ENCODE measurements at regions not wholly inside any gene's neighbourhood (a gene's known extent, or its start where the extent isn't known, plus 50 kb on each side); places are given as distances from the start of the nearest gene placed in this dataset.

DNA sequence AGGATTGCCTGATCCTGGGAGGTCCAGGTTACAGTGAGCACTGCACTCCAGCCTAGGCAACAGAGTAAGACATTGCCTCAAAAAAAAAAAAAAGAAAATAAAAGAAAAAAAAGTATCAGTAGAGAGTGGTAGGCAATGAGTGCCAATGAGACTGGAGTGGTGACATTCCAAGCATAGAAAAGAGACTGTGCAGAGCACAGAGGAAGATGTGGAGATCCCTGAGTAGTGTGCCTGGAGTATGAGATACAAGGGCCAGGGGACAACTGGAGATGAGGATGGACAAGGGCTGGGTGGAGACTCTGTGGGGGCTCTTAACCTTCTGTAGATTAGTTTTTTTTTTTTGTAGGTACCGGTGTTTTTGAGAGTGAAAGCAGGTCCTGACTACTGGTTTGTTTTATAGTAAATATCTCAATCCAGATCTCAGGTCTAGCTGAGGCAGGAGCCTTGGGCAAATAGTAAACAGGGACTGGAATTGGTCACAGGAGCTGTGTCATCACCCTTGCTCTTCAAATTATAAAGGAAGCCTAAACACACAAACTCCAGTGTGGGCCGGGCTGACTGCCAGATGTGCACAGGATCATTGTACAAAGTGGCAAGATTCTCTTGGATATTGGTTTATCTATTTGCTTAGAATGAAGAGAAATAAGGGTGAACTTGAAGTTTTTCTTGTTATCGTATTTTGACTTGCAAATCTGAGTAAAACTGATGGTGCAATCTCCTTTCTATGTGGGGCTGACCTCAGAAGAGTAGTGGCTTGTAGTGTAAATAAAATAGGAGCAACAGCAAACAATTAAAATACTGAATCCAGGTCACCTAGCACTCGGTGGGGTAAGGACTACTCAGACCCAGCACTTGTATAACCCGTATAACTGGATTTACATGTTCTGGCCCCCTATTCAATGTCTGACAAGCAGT is 144.9 kb downstream of the SOX4 start:
- TF ChIP-seq, protein P1, sequence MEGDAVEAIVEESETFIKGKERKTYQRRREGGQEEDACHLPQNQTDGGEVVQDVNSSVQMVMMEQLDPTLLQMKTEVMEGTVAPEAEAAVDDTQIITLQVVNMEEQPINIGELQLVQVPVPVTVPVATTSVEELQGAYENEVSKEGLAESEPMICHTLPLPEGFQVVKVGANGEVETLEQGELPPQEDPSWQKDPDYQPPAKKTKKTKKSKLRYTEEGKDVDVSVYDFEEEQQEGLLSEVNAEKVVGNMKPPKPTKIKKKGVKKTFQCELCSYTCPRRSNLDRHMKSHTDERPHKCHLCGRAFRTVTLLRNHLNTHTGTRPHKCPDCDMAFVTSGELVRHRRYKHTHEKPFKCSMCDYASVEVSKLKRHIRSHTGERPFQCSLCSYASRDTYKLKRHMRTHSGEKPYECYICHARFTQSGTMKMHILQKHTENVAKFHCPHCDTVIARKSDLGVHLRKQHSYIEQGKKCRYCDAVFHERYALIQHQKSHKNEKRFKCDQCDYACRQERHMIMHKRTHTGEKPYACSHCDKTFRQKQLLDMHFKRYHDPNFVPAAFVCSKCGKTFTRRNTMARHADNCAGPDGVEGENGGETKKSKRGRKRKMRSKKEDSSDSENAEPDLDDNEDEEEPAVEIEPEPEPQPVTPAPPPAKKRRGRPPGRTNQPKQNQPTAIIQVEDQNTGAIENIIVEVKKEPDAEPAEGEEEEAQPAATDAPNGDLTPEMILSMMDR (IDR thresholded peaks at IDR 0.05) = no peak
- no peaks in the 10 kb centered on the region for H3K9me3 ChIP-seq
- H3K4me1 ChIP-seq = peaks cover 0 to 10% (median 2%) of the 10 kb centered on the region in 4 donors
- H3K27ac ChIP-seq = no peak overlapping the region
- no peak for DNase-seq
- H3K4me3 ChIP-seq = no peak overlapping the region
- H3K36me3 ChIP-seq = no peaks in the 10 kb centered on the region
- H3K27me3 ChIP-seq = no peaks in the 10 kb centered on the region
- intact Hi-C loops (cut with DNase I; ENCODE audit: low total_unique reads) = no loop called here

DNA sequence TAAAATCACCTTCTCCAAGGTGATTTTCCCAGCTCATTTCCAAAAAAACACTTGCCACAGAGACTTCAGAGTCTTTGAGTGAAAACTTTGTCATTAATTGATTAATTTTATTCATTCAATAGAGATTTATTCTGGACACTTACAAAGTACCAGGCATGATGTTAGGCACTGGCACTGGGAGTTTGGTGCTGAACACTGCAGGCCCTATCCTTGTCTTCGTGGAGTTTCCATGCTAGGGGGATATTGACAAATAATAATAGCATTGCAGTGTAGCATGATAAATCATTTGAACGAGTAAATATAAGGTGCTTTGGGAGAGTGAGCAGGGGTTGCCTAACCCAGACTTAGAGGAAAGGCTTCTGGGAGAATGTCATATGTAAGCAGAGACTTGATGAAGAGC is 145.7 kb downstream of the SOX4 start:
- Histone ChIP-seq H3K4me1 (peaks cover 0 to 10% (median 2%) of the 10 kb centered on the region in 4 donors), H3K27ac (no peak overlapping the region), H3K27me3 (no peaks in the 10 kb centered on the region), H3K4me3 (no peak overlapping the region), H3K9me3 (no peaks in the 10 kb centered on the region), H3K36me3 (no peaks in the 10 kb centered on the region)
- TF ChIP-seq, protein P1 (IDR thresholded peaks at IDR 0.05) = no peak
- no peak for DNase-seq
- intact Hi-C loops (cut with DNase I; ENCODE audit: low total_unique reads) = no loop called here

DNA sequence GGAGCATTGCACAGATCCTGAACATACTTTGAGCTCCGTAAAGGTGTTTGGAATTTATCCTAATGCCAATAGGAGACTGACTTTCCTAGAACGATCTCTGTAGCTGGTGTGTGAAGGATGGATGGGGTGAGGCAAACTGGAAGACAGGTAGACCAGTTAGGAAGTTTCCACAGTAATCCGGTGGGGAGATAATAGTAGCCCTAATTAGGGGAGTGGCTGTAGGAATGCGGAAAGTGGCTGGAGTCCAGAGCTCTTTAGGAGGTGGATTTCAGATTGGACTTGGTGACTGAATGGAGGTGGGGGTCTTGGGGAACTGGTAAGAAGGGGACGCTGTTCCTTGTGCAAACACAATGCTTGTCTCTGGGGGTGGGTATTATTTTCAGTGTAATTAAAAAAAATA is 146.3 kb downstream of the SOX4 start:
- TF ChIP-seq, protein P1 (IDR thresholded peaks at IDR 0.05) = no peak
- no peak overlapping the region for H3K27ac ChIP-seq
- H3K36me3 ChIP-seq = no peaks in the 10 kb centered on the region
- no peak for DNase-seq
- intact Hi-C loops (cut with DNase I; ENCODE audit: low total_unique reads) = no loop called here
- H3K9me3 ChIP-seq = no peaks in the 10 kb centered on the region
- H3K4me1 ChIP-seq = peaks cover 0 to 10% (median 2%) of the 10 kb centered on the region in 4 donors
- H3K4me3 ChIP-seq = no peak overlapping the region
- no peaks in the 10 kb centered on the region for H3K27me3 ChIP-seq

DNA sequence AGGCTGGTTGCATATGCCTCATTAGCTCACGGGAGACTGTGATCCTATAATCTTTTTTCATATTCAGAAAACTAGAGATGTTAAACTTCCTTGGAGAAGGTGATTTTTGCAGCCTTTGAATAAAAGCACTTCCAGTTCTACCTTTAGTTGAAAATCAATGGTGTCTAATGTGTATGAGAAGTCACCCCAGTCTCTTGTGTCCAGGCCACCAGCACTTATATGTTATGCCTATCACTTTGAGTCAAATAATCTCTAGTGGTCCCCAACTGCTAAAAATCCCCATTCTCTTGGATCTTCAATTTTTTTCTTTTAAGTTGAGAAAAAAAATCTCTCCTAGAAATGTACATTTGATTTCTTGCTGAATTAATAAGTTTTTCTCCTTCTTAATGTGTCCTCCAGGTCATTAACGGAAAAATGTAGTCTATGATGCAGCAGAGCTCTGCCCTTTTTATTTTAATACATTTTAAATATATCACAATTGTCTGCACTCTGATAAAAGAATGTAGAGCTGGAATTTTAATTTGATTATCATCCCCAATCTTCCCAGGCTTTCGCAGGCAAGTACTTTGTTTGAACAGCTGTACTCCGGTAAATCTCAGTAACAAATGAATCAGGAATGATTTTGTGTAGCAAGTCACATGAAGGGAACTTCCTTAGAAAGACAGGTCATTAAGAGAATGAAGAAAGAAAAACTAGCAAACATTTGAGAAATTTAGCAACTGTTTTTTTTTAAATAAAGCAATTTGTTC is 147.0 kb downstream of the SOX4 start:
- H3K4me3 ChIP-seq = no peak overlapping the region
- H3K27me3 ChIP-seq = no peaks in the 10 kb centered on the region
- H3K4me1 ChIP-seq = peaks cover 0 to 10% (median 2%) of the 10 kb centered on the region in 4 donors
- DNase-seq = no peak
- H3K27ac ChIP-seq = no peak overlapping the region
- intact Hi-C loops (cut with DNase I; ENCODE audit: low total_unique reads) = no loop called here
- TF ChIP-seq, protein P1 (IDR thresholded peaks at IDR 0.05) = no peak
- no peaks in the 10 kb centered on the region for H3K36me3 ChIP-seq
- H3K9me3 ChIP-seq = no peaks in the 10 kb centered on the region

DNA sequence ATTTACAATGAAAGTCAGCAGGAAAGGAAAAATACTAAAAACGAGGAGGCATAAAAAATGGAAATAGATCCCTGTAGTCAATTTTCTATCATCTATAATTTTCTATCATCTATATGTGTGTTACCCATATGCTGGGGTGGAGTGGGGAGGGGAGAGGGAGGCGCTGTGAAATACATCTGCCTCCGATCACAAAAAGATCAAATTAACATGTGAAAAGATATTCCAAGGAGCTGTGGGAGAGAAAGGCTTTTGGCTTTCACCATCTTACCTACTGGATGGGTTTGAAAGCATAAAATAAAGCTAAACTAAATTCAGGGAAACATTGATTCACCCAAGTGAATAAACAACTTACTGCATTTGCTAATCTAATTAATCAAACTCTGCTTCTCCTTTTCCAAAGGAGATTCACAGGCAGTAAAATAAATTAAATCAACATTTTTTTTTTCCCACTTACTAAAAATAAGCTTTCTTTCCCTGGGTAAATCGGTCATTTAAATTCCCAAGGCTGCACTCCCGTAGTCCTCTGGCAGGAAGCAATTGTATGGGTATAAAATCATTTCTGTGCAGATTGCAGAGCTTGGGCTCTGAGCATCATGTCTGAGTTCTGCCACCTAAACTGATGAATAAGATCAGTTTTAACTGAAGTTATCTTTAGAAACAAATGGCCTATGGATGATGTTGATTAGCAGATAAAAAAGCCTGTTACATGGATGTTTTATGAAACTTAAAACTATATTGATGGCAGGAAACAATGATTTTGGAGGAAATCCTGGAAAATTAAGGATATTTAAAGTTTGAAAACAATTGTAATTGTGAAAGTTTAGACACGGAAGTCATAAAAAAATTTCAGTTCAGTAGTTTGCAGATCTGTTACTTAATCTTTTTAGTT is 147.9 kb downstream of the SOX4 start:
- TF ChIP-seq, protein P1 (IDR thresholded peaks at IDR 0.05) = no peak
- H3K9me3 ChIP-seq = no peaks in the 10 kb centered on the region
- H3K4me1 ChIP-seq = peaks cover 0 to 10% (median 2%) of the 10 kb centered on the region in 4 donors
- H3K27ac ChIP-seq = no peak overlapping the region
- H3K4me3 ChIP-seq = no peak overlapping the region
- DNase-seq = no peak
- no peaks in the 10 kb centered on the region for H3K27me3 ChIP-seq
- intact Hi-C loops (cut with DNase I; ENCODE audit: low total_unique reads) = no loop called here
- no peaks in the 10 kb centered on the region for H3K36me3 ChIP-seq
